Adrenal gland (tissue), 5 donors: ENCODE measurements at regions not wholly inside any gene's neighbourhood (a gene's known extent, or its start where the extent isn't known, plus 50 kb on each side); places are given as distances from the start of the nearest gene placed in this dataset.

Source experiments
- CTCF ChIP-seq, 6 experiments: fragments of 450-650 bp in 4 of 6; fragments of 200-600 bp in 2 of 6; sonication (generic) in 1 of 6; IDR thresholded peaks; 1 replicate in 5 of 6; 2 replicates in 1 of 6; pipeline versions ENCODE4 v1.5.1 to v1.8.0; 2016 to 2021; ENCODE audit warnings: antibody characterized with exemption in 6 of 6, mild to moderate bottlenecking in 2 of 6, moderate library complexity in 1 of 6
- POLR2A ChIP-seq, 2 donors: fragments of 450-650 bp; IDR thresholded peaks; one replicate each; pipeline ENCODE4 v1.6.1; 2017; ENCODE audit warnings: antibody characterized with exemption in 2 of 2, mild to moderate bottlenecking in 2 of 2, moderate library complexity in 1 of 2
- donor health status: DM: no; HTN: no; CAD: no.

DNA sequence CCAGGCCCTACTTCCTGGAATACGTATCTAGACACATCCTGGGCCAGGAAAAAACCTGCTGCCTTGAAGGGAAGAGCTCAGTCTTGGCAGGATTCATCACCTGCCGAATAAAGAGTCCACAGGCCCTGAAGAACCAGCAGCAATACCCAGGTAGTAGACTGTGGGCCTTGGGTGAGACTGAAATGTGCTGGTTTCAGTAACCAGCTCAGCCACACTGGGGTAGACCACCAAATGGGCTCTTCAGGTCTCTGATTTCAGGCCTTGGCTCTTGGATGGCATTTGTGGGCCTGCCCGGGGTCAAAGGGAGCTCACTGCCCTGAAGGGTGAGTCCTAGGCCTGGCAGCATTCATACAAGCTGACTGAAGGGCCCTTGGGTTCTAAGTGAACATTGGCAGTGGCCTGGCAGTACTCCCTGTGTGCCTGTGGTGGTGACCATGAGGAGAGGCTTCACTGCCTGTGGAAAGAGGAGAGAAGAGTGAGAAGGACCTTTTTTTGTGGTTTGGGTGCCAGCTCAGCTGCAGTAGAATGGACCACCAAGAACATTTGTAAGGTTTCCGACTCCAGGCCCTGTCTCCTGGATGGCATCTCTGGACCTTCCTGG is 175.1 kb downstream of the ANKRD30B start:
- TF ChIP-seq CTCF (IDR thresholded peaks at IDR 0.05): no peak
- no peak for TF ChIP-seq POLR2A (IDR thresholded peaks at IDR 0.05)
